ENCODE measurements at regions not wholly inside any gene's neighbourhood (a gene's known extent, or its start where the extent isn't known, plus 50 kb on each side); places are given as distances from the start of the nearest gene placed in this dataset.

- TF ChIP-seq CTCF (IDR thresholded peaks at IDR 0.05) (no peak), POLR2A (IDR thresholded peaks at IDR 0.05) (no peak)
Measured at GRCh38 chr6:73898599-73898998, 202.6 kb downstream of the CD109 start.
